Spleen (tissue), 11 donors: ENCODE measurements at regions not wholly inside any gene's neighbourhood (a gene's known extent, or its start where the extent isn't known, plus 50 kb on each side); places are given as distances from the start of the nearest gene placed in this dataset.

ENCODE experiments used
- DNase-seq: peaks from one replicate; pipeline ENCODE4 v3.0.0-alpha.2; 2020
- H3K27ac ChIP-seq, 8 donors: fragments of 200-600 bp; sonication (generic) in 7 of 8; 1 replicate in 4 of 8; 2 replicates in 4 of 8; pipeline versions ENCODE4 v1.5.0 to v1.8.0; 2016 to 2021; ENCODE audit warnings: inconsistent platforms in 4 of 8, mild to moderate bottlenecking in 4 of 8, moderate library complexity in 1 of 8
- H3K27me3 ChIP-seq, 7 donors: fragments of 200-600 bp; sonication (generic) in 6 of 7; replicated peaks in 1 of 7; 1 replicate in 4 of 7; 2 replicates in 3 of 7; pipeline versions ENCODE4 v1.5.0 to v1.8.0; 2016 to 2021; ENCODE audit warnings: inconsistent platforms in 3 of 7, mild to moderate bottlenecking in 1 of 7
- H3K36me3 ChIP-seq, 6 donors: fragments of 200-600 bp; sonication (generic) in 5 of 6; 1 replicate in 4 of 6; 2 replicates in 2 of 6; pipeline versions ENCODE4 v1.5.0 to v1.8.0; 2016 to 2021; ENCODE audit warnings: inconsistent platforms in 2 of 6
- H3K4me1 ChIP-seq, 6 donors: fragments of 200-600 bp; sonication (generic) in 5 of 6; 1 replicate in 3 of 6; 2 replicates in 3 of 6; pipeline versions ENCODE4 v1.5.0 to v1.8.0; 2016 to 2021; ENCODE audit warnings: inconsistent platforms in 3 of 6
- H3K4me3 ChIP-seq, 8 donors: fragments of 200-600 bp; sonication (generic) in 7 of 8; 1 replicate in 4 of 8; 2 replicates in 4 of 8; pipeline versions ENCODE4 v1.5.0 to v1.8.0; 2016 to 2021; ENCODE audit warnings: inconsistent platforms in 4 of 8, mild to moderate bottlenecking in 4 of 8, moderate library complexity in 2 of 8
- H3K9me3 ChIP-seq, 8 donors: fragments of 200-600 bp; sonication (generic) in 7 of 8; 1 replicate in 4 of 8; 2 replicates in 4 of 8; pipeline versions ENCODE4 v1.5.0 to v1.8.0; 2016 to 2021; ENCODE audit warnings: inconsistent platforms in 4 of 8
- CTCF ChIP-seq, 11 experiments: fragments of 200-600 bp in 7 of 11; fragments of 450-650 bp in 4 of 11; sonication (generic) in 4 of 11; IDR thresholded peaks in 8 of 11; conservative IDR thresholded peaks in 3 of 11; 1 replicate in 7 of 11; 2 replicates in 4 of 11; pipeline versions ENCODE4 v1.4.0 to v1.8.0; 2016 to 2021; ENCODE audit warnings: antibody characterized with exemption in 11 of 11, inconsistent platforms in 4 of 11, mild to moderate bottlenecking in 1 of 11
- POLR2A ChIP-seq, 3 donors: fragments of 450-650 bp; IDR thresholded peaks; one replicate each; pipeline ENCODE4 v1.5.1; 2017; ENCODE audit warnings: antibody characterized with exemption in 3 of 3, mild to moderate bottlenecking in 1 of 3
- POLR2AphosphoS5 ChIP-seq, 3 donors: sonication (generic); formaldehyde crosslinking; IDR thresholded peaks; one replicate each; pipeline ENCODE4 v1.5.1; 2017; ENCODE audit warnings: antibody characterized with exemption in 3 of 3
- WGBS, 5 donors: extraction: QIAGEN DNeasy Blood & Tissue Kit in 3 of 5; methylation state at CpG; one replicate each; pipeline versions ENCODE4 v1.1.5 to v1.1.7; 2013 to 2018; 5-methylcytosine and 5-hydroxymethylcytosine counted together
- intact Hi-C: fragments of 100-400 bp; cut with DNase I; formaldehyde crosslinking; loops from one replicate; pipeline ENCODE4 v1.15.0; 2023; ENCODE audit warnings: low total_unique reads
- donor health status: healthy with polysubstance abuse.
- donor health status: DM: no; HTN: no; CAD: no; lungs with moderate emphysema.
- donor health status: DM: no; HTN: no; CAD: no.
- donor health status: Bipolar disorder and iron deficiency.
- donor health status: healthy.
- donor health status: DM: no; HTN: no; CAD: no.
- donor health status: DM: yes; HTN: yes; CAD: no.

- intact Hi-C loops: no loop called here
- Histone ChIP-seq H3K27ac (no peak overlapping the region), H3K4me3 (no peak overlapping the region), H3K4me1 (no peaks in the 10 kb centered on the region), H3K27me3 (no peaks in the 10 kb centered on the region), H3K9me3 (no peaks in the 10 kb centered on the region), H3K36me3 (no peaks in the 10 kb centered on the region)
- no peak for DNase-seq
- no peak for TF ChIP-seq POLR2A (IDR thresholded peaks at IDR 0.05)
- no peak for TF ChIP-seq POLR2AphosphoS5 (IDR thresholded peaks at IDR 0.05)
- TF ChIP-seq CTCF (IDR thresholded peaks at IDR 0.05 in 8 of 11, conservative IDR thresholded peaks at IDR 0.05 in 3 of 11): no peak
- WGBS, 5 donors: 35 to 56% (median 36%) methylated on average over 1 of the region's 1 CpG
These were observed 69.5 kb downstream of the CCDC54 start for GRCh38 chr3:107446706-107447105.

- Histone ChIP-seq H3K4me3 (no peak overlapping the region), H3K9me3 (no peaks in the 10 kb centered on the region), H3K27me3 (no peaks in the 10 kb centered on the region), H3K4me1 (no peaks in the 10 kb centered on the region), H3K27ac (no peak overlapping the region), H3K36me3 (no peaks in the 10 kb centered on the region)
- DNase-seq: no peak
- TF ChIP-seq POLR2A (IDR thresholded peaks at IDR 0.05) (no peak), CTCF (IDR thresholded peaks at IDR 0.05 in 8 of 11, conservative IDR thresholded peaks at IDR 0.05 in 3 of 11) (no peak), POLR2AphosphoS5 (IDR thresholded peaks at IDR 0.05) (no peak)
- intact Hi-C loops: no loop called here
- WGBS, 5 donors: 72 to 81% (median 77%) methylated on average over 2 of the region's 2 CpGs
These were observed 72.4 kb upstream of the BBX start for GRCh38 chr3:107450254-107450893.

GRCh38 chr3:107452436-107452835 is 70.3 kb upstream of the BBX start:
- no peak for TF ChIP-seq POLR2AphosphoS5 (IDR thresholded peaks at IDR 0.05)
- TF ChIP-seq POLR2A (IDR thresholded peaks at IDR 0.05): no peak
- no peak for TF ChIP-seq CTCF (IDR thresholded peaks at IDR 0.05 in 8 of 11, conservative IDR thresholded peaks at IDR 0.05 in 3 of 11)

GRCh38 chr3:107453504-107453903 is 69.3 kb upstream of the BBX start:
- H3K36me3 ChIP-seq: no peaks in the 10 kb centered on the region
- H3K27me3 ChIP-seq: no peaks in the 10 kb centered on the region
- H3K9me3 ChIP-seq: no peaks in the 10 kb centered on the region
- no peak overlapping the region for H3K4me3 ChIP-seq
- 90 to 98% (median 96%) methylated on average over 2 of the region's 2 CpGs for WGBS, 5 donors
- H3K4me1 ChIP-seq: no peaks in the 10 kb centered on the region
- no peak for DNase-seq
- no peak overlapping the region for H3K27ac ChIP-seq
- TF ChIP-seq CTCF (IDR thresholded peaks at IDR 0.05 in 8 of 11, conservative IDR thresholded peaks at IDR 0.05 in 3 of 11) (no peak), POLR2AphosphoS5 (IDR thresholded peaks at IDR 0.05) (no peak), POLR2A (IDR thresholded peaks at IDR 0.05) (no peak)
- intact Hi-C loops: no loop called here

More at GRCh38 chr3:107452436-107452835, 70.3 kb upstream of the BBX start:
- intact Hi-C loops: no loop called here
- no peak for DNase-seq
- H3K9me3 ChIP-seq: no peaks in the 10 kb centered on the region
- no peaks in the 10 kb centered on the region for H3K27me3 ChIP-seq
- H3K27ac ChIP-seq: no peak overlapping the region
- H3K4me3 ChIP-seq: no peak overlapping the region
- 87 to 92% (median 91%) methylated on average over 2 of the region's 2 CpGs for WGBS, 5 donors
- H3K4me1 ChIP-seq: no peaks in the 10 kb centered on the region
- H3K36me3 ChIP-seq: no peaks in the 10 kb centered on the region
